HG02870 (cell line): ENCODE measurements at regions not wholly inside any gene's neighbourhood (a gene's known extent, or its start where the extent isn't known, plus 50 kb on each side); places are given as distances from the start of the nearest gene placed in this dataset.
"Not testable (repeated sequence)": the region's sequence is repeated elsewhere in the genome, so short reads cannot be mapped to it uniquely, and the experiment has no call there.

Experiments
- ATAC-seq: cut with Tn5 transposase; IDR thresholded peaks from one replicate; pipeline ENCODE4 v1.9.1; 2021; ENCODE audit warnings: mild to moderate bottlenecking, moderate library complexity; ENCODE audit not compliant: unreplicated experiment

DNA sequence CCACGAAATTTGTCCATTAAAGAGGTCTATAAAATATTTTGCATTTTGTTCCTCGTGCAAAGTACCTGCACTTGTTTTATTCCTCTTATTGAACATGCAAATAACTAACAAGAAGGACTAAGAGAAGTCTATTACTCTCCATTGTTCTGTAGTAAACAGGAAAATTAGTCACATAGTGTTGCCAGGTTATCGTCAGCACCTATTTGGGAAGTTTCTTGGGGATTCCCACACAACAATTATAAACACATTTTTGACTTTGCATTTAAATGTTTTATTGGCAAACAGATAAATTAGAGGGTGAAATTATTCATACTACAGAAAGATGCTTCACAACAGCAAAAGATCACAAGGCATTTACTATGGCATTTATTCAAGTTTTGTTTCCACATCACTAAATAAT is 174.5 kb downstream of the ZC3H11B start:
- no peak for ATAC-seq

DNA sequence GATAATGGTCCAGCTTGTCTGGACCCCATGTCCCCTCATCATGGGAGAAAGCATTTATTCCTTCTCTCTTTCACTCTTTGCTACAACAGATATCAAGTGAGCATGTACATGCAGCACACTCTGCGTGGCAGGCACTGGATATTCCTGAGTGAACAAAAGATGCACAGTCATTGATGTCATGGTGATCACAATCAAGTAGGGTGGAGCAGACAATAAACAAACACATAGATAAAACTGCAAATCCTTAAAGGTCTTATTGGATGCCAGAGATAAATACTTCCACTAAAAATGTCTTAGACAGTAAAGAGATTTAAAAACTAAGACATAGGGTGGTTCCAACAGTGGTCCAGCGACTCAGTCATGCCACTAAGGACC is 178.0 kb downstream of the ZC3H11B start:
- no peak for ATAC-seq

DNA sequence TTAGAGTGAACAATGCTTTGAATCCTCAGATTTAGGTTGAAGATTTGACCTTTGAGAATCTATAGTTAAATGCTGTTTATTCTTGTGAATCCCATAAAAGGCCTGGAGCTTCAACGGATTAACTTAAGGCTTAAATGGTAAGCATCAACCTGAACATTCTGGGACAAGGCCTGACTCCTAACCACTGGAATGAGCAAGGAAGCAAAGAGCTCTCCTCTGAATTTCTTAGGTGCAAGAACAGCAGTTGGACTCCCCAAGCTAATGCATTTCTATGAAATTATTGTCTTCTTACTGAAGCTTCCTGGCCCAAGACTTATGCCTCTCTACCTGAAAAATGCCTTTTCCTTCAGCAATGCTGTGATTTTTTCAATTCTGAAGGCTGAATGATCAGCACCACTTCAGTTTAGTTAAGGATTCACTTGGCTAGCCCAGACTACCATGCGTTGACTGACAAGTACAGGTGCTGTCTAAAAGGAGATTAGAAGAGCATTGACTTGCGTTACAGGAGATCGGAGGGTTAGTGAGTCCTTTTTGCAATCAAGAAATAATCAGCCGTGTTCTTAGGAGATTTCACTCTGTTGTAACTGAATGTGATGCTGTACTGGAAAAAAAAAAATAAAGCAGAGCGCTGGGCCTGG is 178.5 kb downstream of the ZC3H11B start:
- ATAC-seq, result no peak

DNA sequence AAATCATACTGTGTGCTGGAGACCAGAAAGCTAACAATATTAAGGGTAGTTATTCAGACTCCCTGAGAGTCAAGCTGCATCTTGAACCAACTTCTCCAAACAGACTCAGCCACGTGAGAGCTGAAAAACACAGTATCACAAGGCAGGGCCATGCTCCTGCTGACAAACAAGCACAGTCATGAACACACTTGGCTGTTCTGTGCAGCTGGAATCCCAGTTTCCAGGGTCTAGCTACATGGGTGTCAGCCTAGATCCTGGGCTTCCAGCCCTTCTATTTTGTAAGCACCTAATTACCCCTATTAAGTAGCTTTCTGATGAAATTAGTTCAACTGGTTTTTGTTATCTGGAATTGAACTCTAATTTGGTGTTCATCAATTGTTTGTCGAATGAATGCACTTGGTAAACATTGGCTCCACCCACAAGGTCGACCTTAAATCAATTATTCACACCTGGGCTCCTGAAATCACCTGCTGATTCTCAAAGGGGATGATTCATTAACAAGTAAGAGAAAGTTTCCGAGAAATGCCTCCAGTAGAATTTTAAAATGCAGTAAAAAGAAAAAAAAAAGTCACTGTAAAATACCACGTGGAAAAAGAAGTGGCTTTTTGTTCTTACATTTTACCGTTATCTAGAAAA is 179.3 kb downstream of the ZC3H11B start:
- no peak for ATAC-seq

DNA sequence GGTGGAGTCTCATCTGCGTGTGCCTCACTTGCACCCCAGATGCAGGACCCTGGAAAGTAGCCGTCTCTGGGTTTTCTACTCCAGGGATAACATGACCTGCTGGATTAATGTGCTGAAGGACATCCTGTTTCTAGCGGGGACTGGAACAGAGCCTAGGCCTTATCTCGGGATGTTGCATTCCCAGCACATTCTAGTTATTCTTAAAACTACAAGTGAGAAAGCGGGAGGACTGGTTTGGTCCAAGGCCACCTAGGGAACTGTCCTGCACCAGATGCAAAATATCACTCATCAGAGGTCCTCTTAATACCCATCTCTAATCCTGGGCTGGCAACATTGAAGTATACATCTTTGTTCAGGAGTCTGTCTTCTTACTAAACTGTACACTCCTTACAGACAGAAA is 179.9 kb downstream of the ZC3H11B start:
- no peak for ATAC-seq

DNA sequence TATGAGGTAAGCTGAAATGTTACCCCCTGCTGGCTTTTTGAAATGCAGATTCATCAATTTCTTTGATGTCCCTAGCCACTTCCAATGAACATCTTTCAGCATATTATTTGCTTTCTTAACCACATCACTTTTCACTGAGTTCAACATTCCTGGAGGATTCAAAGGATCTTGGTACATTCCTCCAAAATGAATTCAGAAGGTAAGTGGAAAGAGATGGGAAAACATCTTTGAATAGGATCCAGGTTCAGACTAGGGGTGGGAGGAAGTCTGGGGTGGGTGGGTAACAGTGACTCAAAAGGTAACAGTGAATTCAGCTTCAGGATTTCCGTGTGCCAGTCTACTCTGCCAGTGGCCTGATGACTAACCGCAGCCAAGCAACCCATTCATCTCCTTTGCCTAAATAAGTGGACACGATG is 180.7 kb downstream of the ZC3H11B start:
- ATAC-seq, result no peak

DNA sequence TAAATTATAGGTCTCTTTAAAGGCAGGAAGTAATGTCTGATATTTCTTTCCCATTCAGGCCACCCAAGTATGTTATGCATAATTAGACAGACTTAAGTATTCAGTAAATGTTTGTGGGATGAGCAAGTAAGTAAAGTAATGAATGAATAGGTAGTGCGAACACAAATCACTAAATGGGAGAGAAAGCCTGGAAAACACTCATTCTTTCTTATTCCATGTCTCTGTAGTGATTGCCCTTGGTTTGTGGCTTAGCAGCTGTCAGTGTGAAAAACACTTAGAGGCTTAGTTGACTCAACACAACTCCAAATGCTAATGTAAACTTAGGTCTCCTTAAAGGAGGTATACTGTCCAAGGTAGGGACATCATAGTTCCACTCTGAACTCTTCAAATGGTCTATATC is 182.5 kb downstream of the ZC3H11B start:
- ATAC-seq, result no peak

DNA sequence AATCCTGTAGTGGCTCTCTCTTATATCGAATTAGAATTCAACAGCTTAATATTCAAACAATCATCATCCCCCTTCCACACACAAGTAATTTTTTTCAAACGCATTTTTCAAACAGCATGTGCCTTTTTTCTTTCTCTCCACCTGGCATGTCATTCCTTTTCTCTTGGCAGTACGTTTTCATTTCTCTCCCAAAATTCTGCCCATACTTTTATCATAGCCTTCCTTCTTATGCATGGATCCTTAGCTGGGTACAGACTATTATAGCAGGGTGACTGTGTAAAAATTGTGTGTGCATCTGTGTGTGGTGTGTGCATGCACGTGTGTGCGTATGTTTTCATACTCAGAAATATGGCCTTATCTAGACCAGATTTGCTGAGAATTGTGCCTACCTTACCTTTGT is 184.3 kb downstream of the ZC3H11B start:
- no peak for ATAC-seq

DNA sequence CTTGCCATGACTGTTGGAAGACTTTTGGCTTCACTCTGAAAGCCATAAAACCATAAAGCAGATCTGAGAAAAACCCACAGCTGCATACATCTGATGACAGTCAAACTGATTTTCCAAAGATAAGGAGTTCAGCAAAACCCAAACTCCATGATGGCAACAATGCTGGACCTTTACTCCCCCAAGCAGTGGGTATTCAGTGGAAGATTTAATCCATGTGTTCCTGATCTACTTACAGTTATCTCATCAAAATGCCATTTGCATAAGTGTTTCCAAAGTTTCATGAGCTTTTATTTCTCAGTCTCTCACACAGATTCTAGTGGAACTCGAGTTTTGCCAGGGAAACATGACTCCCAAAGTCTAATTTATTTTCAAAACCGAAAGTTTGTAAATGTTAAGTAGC is 184.9 kb downstream of the ZC3H11B start:
- ATAC-seq, result no peak

DNA sequence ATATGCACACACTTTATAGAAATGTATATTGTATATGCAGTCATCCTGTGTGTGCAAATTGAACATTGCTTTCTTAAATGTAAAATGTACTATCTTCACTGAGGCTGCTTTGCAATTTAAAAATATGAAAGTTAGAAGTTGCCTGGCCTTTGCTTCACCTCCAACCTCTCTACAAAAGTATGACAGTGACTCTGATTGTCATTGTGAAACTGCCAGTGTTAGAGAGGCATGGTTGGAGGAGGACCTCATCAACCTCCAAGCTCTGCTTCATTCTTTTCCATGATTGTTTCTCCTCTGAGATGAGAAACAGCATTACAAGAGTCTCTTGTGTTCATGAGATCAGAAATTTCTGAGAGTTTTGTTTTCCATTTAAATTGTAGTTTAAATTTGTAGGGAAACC is 185.5 kb downstream of the ZC3H11B start:
- peak; percentile 53 for ATAC-seq

DNA sequence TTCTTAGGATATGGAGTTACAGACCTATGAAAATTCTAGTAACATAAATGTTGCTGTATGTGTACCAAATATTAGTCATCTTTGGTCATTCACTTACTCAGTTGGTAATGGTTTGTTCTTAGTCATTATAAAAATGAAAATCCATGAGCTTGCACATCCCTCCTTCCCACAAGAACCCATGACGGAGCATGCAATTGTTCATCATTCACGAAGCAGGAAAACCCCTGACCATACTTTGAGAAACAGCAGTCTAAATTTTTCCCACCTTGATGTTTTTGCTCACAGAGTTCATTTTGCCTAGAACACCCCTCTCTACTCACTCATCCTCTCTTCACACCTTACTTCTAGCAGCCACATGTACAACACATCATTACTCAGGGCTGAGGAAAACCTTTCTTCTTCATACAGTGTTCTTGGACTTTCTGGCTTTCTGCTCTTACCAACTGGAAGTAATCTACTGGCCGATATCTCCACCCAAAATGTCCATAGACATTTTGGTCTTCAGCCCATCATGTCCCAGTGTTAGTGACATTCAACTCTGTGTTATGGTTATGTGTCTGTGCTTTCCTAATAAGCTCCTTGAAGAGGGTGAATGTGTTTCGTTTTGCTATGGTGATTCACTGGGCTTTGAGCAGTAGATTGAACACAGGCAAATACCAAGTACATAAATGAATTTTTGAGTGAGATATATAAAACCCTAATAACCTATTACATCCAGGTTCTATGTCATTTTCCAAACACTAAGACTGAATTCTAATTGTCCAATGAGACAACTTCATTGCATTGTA is 189.9 kb downstream of the ZC3H11B start:
- peak; percentile 71 for ATAC-seq

DNA sequence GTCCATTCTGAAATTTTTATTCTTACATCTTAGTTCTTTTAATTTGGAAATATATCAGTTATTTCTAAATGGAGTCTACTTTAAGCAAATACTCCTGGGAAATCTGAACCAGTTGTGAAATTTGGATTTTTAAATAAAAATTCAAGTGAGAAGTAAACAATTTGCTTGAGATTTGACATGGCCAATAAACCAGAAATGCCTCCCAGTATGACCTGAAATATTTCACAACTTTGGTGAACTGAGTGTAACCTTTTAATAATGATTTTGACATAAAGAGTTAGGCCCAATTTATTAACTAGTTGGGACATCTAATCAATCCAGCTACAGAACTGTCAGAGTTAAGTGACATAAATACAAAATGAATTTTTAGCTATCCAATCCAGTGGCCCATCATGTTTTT is 192.0 kb downstream of the ZC3H11B start:
- no peak for ATAC-seq

DNA sequence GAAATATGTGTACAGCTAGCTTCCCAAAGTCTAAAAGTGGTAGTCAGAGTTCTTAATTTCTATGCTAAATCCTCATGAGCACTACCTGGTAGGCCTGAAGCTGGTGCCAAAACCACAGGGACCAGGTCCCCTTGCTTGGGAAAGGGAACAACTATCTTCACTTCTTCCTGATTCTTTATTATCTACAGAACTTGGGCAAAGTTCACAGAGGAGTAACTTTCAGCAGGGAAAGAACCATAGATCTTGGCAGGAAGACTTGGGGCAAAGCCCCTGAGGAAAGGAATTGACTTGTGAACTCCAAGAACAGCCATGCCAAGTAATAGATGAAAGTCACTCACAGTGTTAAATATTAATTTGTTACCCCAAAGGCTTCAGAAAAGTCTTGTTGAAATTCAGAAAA is 193.0 kb downstream of the ZC3H11B start:
- no peak for ATAC-seq

DNA sequence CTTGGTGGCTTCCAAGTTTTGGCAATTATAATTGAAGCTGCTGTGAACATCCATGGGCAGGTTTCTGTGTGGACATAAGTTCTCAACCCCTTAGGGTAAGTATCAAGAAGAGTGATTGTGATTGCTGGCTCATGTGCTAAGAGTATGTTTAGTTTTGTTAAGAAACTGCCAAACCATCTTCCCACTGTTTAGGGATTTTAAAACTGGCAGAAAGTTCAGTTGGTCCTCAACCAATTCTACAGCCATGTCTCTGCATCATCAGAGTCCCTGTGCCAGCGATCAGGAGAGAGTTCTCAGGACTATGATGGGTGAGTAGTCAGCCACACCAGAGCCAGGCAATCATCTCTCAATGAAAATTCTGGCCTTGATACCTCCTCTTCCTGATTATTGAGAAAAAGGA is 193.8 kb downstream of the ZC3H11B start:
- ATAC-seq, result no peak

DNA sequence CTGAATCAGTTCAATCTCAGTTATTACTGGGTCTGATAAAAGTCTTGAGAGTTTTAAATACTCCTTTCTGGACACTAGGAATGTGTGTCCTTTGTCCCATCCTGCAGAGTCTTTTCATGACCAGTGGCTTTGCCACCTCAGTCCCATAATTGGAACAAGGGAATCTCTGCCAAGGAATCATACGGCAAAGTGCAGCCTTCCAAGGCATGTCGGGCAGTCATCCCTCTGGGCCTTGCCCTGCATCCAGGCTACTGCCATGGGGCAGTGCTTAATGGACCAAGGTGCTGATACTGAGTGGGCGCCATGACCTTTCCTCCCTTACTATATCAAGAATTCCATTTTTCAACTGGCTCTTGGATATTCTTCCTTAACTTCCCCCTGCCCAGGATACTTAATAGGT is 195.3 kb downstream of the ZC3H11B start:
- ATAC-seq, result no peak

DNA sequence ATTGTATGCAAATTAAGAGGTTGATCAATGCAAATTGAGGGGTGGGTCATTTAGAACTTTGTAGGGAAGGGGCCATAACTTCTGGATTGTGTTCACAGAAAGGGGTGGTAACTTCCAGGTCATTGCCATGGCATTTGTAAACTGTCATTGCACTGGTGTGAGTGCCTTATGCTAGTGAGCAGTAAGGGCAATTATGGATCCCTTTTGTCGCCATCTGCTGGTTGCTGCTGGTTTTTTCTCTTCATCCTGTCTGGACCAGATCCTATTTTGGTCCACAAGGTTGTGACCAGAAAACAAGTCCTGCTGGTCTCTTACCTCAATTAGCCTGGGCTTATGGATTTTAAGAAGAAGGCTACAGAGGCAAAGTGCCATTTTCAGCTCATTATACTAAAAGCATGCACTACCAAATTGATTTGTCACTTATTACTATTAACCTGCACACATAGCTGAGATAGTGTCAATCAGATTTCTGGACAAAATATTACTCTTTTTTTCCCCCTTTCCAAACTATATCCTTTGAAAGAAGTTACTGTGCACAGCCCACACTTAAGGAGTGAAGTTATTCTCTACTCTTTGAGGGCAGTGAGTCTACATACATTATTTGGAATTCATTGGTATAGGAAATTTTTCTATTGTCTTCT is 196.2 kb downstream of the ZC3H11B start:
- ATAC-seq, result peak; percentile 68

DNA sequence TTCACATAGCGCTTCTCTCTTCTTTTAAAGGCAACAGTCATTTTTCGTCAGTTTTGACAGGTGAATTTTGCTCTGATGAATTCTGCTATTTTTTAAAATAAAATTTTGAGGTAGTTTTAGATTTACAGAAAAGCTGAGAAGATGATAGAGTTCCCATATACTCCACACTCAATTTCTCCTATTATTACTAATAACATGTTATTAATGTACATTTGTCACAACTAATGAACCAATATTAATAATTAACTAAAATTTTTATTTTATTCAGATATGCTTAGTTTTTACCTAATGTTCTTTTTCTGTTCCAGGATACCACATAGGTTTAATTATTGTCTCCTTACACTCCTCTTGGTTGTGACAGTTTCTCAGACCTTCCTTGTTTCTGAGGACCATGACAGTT is 197.0 kb downstream of the ZC3H11B start:
- ATAC-seq, result no peak

DNA sequence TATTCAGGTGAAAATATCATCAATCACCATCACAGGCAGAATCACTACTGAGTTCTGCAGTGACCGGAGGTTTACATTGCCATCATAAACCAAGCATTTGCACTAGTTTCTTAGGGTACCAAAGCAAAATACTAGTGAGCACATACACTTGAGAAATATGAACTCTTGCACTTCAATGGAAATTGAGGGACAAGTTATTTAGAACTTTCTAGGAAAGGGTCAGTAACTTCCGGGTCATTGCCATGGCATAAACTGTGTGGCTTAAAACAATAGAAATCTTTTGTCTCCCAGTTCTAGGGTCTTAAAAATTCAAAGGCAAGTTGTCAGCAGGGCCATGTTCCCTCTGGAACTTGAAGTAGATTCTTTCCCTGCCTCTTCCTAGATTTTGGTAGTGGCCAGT is 197.5 kb downstream of the ZC3H11B start:
- no peak for ATAC-seq

DNA sequence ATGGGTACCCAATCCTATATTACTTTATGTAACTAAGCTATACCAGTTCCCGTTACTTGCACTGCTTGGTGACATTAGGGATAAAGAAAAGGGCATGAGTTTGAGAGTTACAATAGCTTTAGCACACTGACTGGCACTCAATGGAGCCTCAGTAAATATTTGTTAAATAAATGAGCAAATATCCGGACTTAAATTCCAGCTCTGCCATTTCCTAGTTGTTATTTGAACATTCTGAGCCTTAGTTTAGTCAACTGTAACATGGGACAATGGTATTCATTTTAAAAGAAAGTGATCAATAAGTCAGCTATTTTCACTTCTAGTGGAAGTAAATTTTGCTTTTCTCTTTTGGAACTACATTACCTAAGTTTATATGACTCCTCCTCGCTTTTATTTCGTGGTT is 198.7 kb downstream of the ZC3H11B start:
- ATAC-seq, result no peak

DNA sequence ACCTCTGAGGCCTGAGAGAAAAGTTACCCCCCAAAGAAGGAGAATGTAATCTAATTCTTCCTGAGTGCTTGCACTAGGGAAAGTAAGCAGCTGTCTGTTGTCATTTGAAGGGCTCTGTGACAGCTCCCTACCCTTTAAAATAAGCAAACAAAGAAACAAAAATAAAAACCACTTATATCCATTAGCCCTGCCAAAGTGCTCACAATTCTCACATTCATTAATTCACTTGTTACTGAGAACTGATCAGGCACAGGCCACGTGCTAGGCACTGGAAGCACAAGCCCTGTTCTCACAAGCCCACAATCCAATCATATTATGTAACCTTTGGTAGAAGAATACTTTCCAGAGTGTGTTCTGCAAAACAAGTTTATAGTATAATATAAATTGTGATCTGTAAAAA is 199.4 kb downstream of the ZC3H11B start:
- no peak for ATAC-seq

DNA sequence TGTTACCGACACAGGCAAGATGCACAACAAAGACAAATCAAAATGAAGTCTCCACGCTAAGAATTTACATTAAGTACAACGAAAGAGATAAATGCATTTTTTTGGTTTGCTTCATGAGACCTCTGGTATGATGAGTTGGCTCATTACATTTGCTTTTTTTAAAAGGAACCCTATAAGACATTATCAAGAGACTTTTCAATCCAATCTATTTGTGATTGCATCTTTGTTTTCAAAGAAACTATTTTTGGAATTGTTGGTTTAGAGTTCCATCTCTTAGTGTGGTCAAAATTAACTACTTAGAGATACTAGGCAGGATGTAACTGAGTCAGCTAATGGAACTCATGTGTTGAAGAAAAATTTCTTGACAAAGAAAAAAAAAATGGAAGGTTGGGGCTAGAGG is 200.1 kb downstream of the ZC3H11B start:
- no peak for ATAC-seq

DNA sequence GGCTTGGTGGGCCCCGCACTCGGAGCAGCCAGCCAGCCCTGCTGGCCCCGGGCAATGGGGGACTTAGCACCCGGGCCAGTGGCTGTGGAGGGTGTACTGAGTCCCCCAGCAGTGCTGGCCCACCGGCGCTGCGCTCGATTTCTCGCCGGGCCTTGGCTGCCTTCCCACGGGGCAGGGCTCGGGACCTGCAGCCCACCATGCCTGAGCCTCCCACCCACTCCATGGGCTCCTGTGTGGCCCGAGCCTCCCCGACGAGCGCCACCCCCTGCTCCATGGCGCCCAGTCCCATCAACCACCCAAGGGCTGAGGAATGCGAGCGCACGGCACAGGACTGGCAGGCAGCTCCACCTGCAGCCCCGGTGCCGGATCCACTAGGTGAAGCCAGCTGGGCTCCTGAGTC is 202.2 kb downstream of the ZC3H11B start:
- not testable (repeated sequence) for ATAC-seq
